Neutrophil (primary cell): ENCODE measurements at regions not wholly inside any gene's neighbourhood (a gene's known extent, or its start where the extent isn't known, plus 50 kb on each side); places are given as distances from the start of the nearest gene placed in this dataset.

Experiments
- H3K27ac ChIP-seq: fragments of 200-600 bp; sonication (generic); 2 replicates; pipeline ENCODE4 v1.5.1; 2016; ENCODE audit warnings: mild to moderate bottlenecking, moderate library complexity
- H3K27me3 ChIP-seq: fragments of 200-600 bp; sonication (generic); 2 replicates; pipeline ENCODE4 v1.6.0; 2016; ENCODE audit warnings: mild to moderate bottlenecking
- H3K36me3 ChIP-seq: fragments of 200-600 bp; sonication (generic); 2 replicates; pipeline ENCODE4 v1.5.1; 2017
- H3K4me1 ChIP-seq, 2 experiments: fragments of 200-600 bp in 1 of 2; sonication (generic) in 1 of 2; 1 replicate in 1 of 2; 2 replicates in 1 of 2; pipeline versions ENCODE4 v1.5.1 to v1.6.1; 2013 to 2016; ENCODE audit warnings: low read depth in 1 of 2, low read length in 1 of 2, mild to moderate bottlenecking in 1 of 2, moderate library complexity in 1 of 2; ENCODE audit not compliant: control insufficient read depth in 1 of 2, insufficient read depth in 1 of 2
- H3K4me3 ChIP-seq, 2 experiments: fragments of 200-600 bp in 1 of 2; sonication (generic) in 1 of 2; 1 replicate in 1 of 2; 2 replicates in 1 of 2; pipeline ENCODE4 v1.5.1; 2013 to 2016; ENCODE audit warnings: low read depth in 1 of 2, low read length in 1 of 2, mild to moderate bottlenecking in 1 of 2, moderate library complexity in 1 of 2
- H3K9me3 ChIP-seq: fragments of 200-600 bp; sonication (generic); 2 replicates; pipeline ENCODE4 v1.5.1; 2016
- TF ChIP-seq, protein P1 (sequence below): fragments of 200-600 bp; sonication (generic); IDR thresholded peaks from 2 replicates; pipeline ENCODE4 v1.5.1; 2016; ENCODE audit warnings: antibody characterized with exemption

DNA sequence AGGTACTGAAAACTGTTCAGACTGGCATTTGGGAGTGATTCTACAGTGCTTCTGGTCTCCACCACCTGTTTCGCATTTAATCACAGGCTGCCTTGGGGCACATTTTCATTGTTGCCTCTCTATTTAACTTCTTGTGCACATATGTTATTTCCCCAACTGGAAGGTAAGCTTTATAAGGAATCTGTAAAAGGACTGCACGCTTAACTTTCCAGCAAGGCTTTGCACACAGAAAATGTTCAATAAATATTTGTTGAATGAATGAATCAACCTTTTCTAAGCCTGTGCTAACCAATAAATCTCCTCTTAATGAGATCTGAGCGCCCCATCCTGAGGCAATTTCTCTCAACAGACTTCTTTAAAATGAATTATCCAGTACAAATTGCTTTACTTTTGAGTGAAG, 84.3 kb upstream of the ARHGAP29 start:
- peaks cover 4% of the 10 kb centered on the region for H3K27me3 ChIP-seq
- no peaks in the 10 kb centered on the region for H3K9me3 ChIP-seq
- TF ChIP-seq, protein P1, sequence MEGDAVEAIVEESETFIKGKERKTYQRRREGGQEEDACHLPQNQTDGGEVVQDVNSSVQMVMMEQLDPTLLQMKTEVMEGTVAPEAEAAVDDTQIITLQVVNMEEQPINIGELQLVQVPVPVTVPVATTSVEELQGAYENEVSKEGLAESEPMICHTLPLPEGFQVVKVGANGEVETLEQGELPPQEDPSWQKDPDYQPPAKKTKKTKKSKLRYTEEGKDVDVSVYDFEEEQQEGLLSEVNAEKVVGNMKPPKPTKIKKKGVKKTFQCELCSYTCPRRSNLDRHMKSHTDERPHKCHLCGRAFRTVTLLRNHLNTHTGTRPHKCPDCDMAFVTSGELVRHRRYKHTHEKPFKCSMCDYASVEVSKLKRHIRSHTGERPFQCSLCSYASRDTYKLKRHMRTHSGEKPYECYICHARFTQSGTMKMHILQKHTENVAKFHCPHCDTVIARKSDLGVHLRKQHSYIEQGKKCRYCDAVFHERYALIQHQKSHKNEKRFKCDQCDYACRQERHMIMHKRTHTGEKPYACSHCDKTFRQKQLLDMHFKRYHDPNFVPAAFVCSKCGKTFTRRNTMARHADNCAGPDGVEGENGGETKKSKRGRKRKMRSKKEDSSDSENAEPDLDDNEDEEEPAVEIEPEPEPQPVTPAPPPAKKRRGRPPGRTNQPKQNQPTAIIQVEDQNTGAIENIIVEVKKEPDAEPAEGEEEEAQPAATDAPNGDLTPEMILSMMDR = no peak
- H3K27ac ChIP-seq = no peak overlapping the region
- H3K4me3 ChIP-seq = no peak overlapping the region
- H3K4me1 ChIP-seq = no peaks in the 10 kb centered on the region
- no peaks in the 10 kb centered on the region for H3K36me3 ChIP-seq

DNA sequence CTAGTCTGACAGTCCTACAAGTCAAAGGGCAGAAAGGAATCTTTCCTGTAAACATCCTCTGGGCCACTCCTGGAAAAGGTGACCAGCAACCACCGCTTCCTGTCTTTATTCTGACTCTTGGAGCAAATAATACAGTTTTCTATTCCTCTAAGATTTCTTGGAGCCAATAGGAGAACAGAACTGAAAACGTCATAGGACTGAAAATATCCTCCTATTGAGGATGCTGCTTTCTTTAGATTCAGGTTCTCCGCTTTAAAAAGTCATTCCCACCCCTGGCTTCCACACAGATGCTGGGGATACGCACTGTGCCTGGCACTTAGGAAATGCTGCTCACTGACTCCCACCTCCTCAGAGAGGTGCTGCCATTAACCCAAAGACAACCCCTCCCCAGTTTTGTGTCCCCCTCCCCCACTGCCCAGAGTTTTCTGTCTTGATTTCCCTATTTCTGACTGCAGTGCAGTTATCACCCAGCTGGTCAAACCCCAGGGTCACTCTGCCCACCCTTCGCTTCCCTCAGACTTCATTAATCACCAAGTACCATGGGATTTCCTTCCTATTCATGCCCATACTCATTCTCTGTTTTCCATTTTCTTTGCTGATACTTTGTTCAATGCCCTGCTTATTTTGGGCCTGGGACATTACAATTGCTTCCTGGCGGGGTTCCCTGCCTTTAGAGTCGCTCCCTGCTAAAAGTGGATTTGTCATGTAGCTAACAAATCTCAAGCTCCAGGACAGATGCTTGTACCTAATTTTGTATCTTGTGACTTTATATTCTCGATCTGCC, 82.1 kb upstream of the ARHGAP29 start:
- no peaks in the 10 kb centered on the region for H3K36me3 ChIP-seq
- no peak overlapping the region for H3K27ac ChIP-seq
- TF ChIP-seq, protein P1 = no peak
- no peaks in the 10 kb centered on the region for H3K9me3 ChIP-seq
- no peaks in the 10 kb centered on the region for H3K27me3 ChIP-seq
- no peaks in the 10 kb centered on the region for H3K4me1 ChIP-seq
- no peak overlapping the region for H3K4me3 ChIP-seq

DNA sequence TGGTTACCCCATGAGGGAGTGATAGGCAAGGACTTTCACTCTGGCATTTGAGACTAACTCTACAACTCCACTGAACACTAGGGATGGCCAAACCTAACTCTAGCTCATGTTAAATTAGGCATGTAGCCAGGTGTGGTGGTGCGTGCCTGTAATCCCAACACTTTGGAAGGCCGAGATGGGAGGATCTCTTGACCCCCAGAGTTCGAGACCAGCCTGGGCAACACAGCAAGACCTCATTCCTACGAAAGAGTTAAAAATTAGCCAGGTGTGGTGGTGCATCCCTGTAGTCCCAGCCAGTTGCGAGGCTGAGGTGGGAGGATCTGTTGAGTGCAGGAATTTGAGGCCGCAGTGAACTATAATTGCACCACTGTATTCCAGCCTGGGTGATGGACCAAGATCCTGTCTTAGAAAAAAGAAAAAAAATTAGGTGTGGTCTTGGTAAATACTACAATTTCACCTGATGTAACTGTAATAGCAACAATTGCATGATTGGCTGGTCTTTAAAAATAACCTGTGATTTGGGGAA, 81.2 kb upstream of the ARHGAP29 start:
- Histone ChIP-seq H3K27ac (no peak overlapping the region), H3K36me3 (no peaks in the 10 kb centered on the region), H3K4me1 (no peaks in the 10 kb centered on the region), H3K9me3 (no peaks in the 10 kb centered on the region), H3K4me3 (no peak overlapping the region), H3K27me3 (no peaks in the 10 kb centered on the region)
- TF ChIP-seq, protein P1 = no peak

DNA sequence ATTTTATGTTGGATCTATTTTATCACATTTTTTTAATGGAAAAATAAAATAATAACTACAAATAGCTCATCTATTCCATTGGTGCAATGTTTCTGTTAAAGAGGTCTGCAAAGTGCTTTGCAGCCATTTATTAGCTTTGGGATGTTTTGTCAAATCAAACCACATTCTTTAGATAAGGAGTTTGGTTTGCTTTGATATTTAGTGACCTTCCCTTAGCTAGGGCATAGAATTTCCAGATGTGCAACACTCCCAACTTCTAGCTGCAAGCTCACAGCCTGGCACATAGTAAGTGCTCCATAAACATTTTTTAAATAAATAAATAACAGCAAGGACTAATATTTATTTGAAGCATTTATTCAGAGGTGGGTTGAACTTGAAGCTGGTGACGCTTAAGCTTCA, 80.4 kb upstream of the ARHGAP29 start:
- Histone ChIP-seq H3K27ac (no peak overlapping the region), H3K4me1 (no peaks in the 10 kb centered on the region)
- TF ChIP-seq, protein P1 = no peak

DNA sequence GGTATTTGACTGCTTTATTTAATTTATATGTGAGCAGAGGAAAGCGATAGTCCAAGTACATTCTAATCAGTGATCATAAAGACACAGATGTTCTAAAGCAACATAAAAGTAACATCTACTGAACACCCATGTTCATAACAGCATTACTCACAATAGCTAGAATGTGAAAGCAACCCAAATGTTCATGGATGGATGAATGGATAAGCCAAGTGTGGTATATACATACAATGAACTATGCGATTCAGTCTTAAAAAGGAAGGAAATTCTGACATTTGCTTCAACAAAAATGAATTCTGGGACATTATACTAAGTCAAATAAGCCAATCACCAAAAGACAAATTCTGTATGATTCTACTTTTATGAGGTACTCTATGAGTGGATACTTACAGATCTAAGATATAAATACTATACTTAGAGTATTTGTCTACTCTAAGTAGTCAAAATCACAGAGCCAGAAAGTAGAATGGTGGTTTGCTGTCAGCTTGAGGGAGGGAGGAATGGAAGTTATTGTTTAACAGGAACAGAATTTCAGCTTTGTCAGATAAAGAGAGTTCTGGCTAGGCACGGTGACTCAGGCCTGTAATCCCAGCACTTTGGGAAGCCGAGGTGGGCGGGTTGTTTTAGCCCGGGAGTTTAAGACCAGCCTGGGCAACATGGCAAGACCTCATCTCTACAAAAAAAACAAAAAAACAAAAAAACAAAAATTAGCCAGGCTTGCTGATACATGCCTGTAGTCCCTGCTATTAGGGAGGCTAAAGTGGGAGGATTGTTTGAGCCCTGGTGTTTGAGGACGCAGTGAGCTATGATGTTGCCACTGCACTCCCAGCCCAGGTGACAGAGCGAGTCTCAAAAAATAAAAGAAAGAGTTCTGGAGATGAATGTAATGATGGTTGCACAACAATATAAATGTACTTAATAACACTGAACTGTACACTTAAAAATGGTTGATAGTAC, 79.7 kb upstream of the ARHGAP29 start:
- Histone ChIP-seq H3K4me1 (no peaks in the 10 kb centered on the region), H3K9me3 (no peaks in the 10 kb centered on the region), H3K27me3 (no peaks in the 10 kb centered on the region), H3K27ac (no peak overlapping the region), H3K4me3 (no peak overlapping the region), H3K36me3 (no peaks in the 10 kb centered on the region)
- TF ChIP-seq, protein P1 = no peak

More for the DNA sequence above, 80.4 kb upstream of the ARHGAP29 start:
- no peaks in the 10 kb centered on the region for H3K9me3 ChIP-seq
- no peaks in the 10 kb centered on the region for H3K36me3 ChIP-seq
- no peaks in the 10 kb centered on the region for H3K27me3 ChIP-seq
- no peak overlapping the region for H3K4me3 ChIP-seq
